ENCODE measurements at regions not wholly inside any gene's neighbourhood (a gene's known extent, or its start where the extent isn't known, plus 50 kb on each side); places are given as distances from the start of the nearest gene placed in this dataset.

GRCh38 chr5:28388428-28388827 lies 1350.0 kb upstream of the CDH9 start:
- H3K4me3 Mint-ChIP-seq = no peak overlapping the region
- ChIA-PET CTCF (no interaction called here), POLR2A (no interaction called here)
- peaks cover 8% of the 10 kb centered on the region for H3K9me3 Mint-ChIP-seq
- H3K4me1 Mint-ChIP-seq (ENCODE audit: low read depth) = no peaks in the 10 kb centered on the region
- intact Hi-C loops (cut with micrococcal nuclease) = no loop called here
- no peaks in the 10 kb centered on the region for H3K27me3 Mint-ChIP-seq
- H3K27ac Mint-ChIP-seq = no peak overlapping the region
- no peak for DNase-seq
- H3K36me3 Mint-ChIP-seq = no peaks in the 10 kb centered on the region

- intact Hi-C loops (cut with micrococcal nuclease) = no loop called here
- H3K9me3 Mint-ChIP-seq = peaks cover 13% of the 10 kb centered on the region
- no peak for DNase-seq
- H3K27me3 Mint-ChIP-seq = no peaks in the 10 kb centered on the region
- POLR2A ChIA-PET = no interaction called here
- H3K36me3 Mint-ChIP-seq = no peaks in the 10 kb centered on the region
- H3K27ac Mint-ChIP-seq = no peak overlapping the region
- H3K4me1 Mint-ChIP-seq (ENCODE audit: low read depth) = no peaks in the 10 kb centered on the region
- no peak overlapping the region for H3K4me3 Mint-ChIP-seq
- CTCF ChIA-PET = no interaction called here
These were observed 1348.3 kb upstream of the CDH9 start for GRCh38 chr5:28386712-28387111.

GRCh38 chr5:28380167-28380566 lies 1341.8 kb upstream of the CDH9 start:
- no peak for DNase-seq
- intact Hi-C loops (cut with micrococcal nuclease) = no loop called here
- Mint-ChIP-seq H3K9me3 (peaks cover 30% of the 10 kb centered on the region), H3K36me3 (no peaks in the 10 kb centered on the region), H3K4me1 (ENCODE audit: low read depth) (no peaks in the 10 kb centered on the region), H3K27me3 (no peaks in the 10 kb centered on the region), H3K4me3 (no peak overlapping the region), H3K27ac (no peak overlapping the region)
- POLR2A ChIA-PET = no interaction called here
- CTCF ChIA-PET = no interaction called here

- intact Hi-C loops (cut with micrococcal nuclease) = no loop called here
- H3K27me3 Mint-ChIP-seq = no peaks in the 10 kb centered on the region
- POLR2A ChIA-PET = no interaction called here
- DNase-seq = no peak
- H3K36me3 Mint-ChIP-seq = no peaks in the 10 kb centered on the region
- H3K27ac Mint-ChIP-seq = no peak overlapping the region
- CTCF ChIA-PET = no interaction called here
- no peaks in the 10 kb centered on the region for H3K4me1 Mint-ChIP-seq (ENCODE audit: low read depth)
- no peak overlapping the region for H3K4me3 Mint-ChIP-seq
- peaks cover 26% of the 10 kb centered on the region for H3K9me3 Mint-ChIP-seq
These were observed 1336.1 kb upstream of the CDH9 start for GRCh38 chr5:28374492-28374967.

- Mint-ChIP-seq H3K9me3 (peaks cover 20% of the 10 kb centered on the region), H3K4me3 (no peak overlapping the region), H3K27me3 (no peaks in the 10 kb centered on the region), H3K27ac (no peak overlapping the region), H3K36me3 (no peaks in the 10 kb centered on the region), H3K4me1 (ENCODE audit: low read depth) (no peaks in the 10 kb centered on the region)
- ChIA-PET POLR2A (no interaction called here), CTCF (no interaction called here)
- intact Hi-C loops (cut with micrococcal nuclease) = no loop called here
- no peak for DNase-seq
These were observed 1332.5 kb upstream of the CDH9 start for GRCh38 chr5:28370896-28371295.

- Mint-ChIP-seq H3K4me1 (ENCODE audit: low read depth) (no peaks in the 10 kb centered on the region), H3K27ac (no peak overlapping the region), H3K36me3 (no peaks in the 10 kb centered on the region), H3K27me3 (no peaks in the 10 kb centered on the region), H3K4me3 (no peak overlapping the region), H3K9me3 (peaks cover 13% of the 10 kb centered on the region)
- ChIA-PET POLR2A (no interaction called here), CTCF (no interaction called here)
- intact Hi-C loops (cut with micrococcal nuclease) = no loop called here
- no peak for DNase-seq
These were observed 1331.0 kb upstream of the CDH9 start for GRCh38 chr5:28369418-28369817.

GRCh38 chr5:28355831-28356230 lies 1317.4 kb upstream of the CDH9 start:
- intact Hi-C loops (cut with micrococcal nuclease) = no loop called here
- no peaks in the 10 kb centered on the region for H3K27me3 Mint-ChIP-seq
- no peak overlapping the region for H3K4me3 Mint-ChIP-seq
- no peak for DNase-seq
- H3K4me1 Mint-ChIP-seq (ENCODE audit: low read depth) = no peaks in the 10 kb centered on the region
- CTCF ChIA-PET = no interaction called here
- no peak overlapping the region for H3K27ac Mint-ChIP-seq
- H3K9me3 Mint-ChIP-seq = peaks cover 32% of the 10 kb centered on the region
- POLR2A ChIA-PET = no interaction called here
- H3K36me3 Mint-ChIP-seq = no peaks in the 10 kb centered on the region

- ChIA-PET POLR2A (no interaction called here), CTCF (no interaction called here)
- H3K4me1 Mint-ChIP-seq (ENCODE audit: low read depth) = no peaks in the 10 kb centered on the region
- H3K4me3 Mint-ChIP-seq = no peak overlapping the region
- H3K9me3 Mint-ChIP-seq = peaks cover 21% of the 10 kb centered on the region
- H3K27ac Mint-ChIP-seq = no peak overlapping the region
- no peaks in the 10 kb centered on the region for H3K27me3 Mint-ChIP-seq
- DNase-seq = no peak
- intact Hi-C loops (cut with micrococcal nuclease) = loop anchor here (10.0 kb wide), 1 partner anchor 418 kb away; no protein-coding TSS in a partner anchor
- no peaks in the 10 kb centered on the region for H3K36me3 Mint-ChIP-seq
These were observed 1308.3 kb upstream of the CDH9 start for GRCh38 chr5:28346696-28347095.

- H3K4me1 Mint-ChIP-seq (ENCODE audit: low read depth) = no peaks in the 10 kb centered on the region
- peaks cover 11% of the 10 kb centered on the region for H3K9me3 Mint-ChIP-seq
- DNase-seq = no peak
- no peaks in the 10 kb centered on the region for H3K27me3 Mint-ChIP-seq
- CTCF ChIA-PET = interaction anchor here (0.8 to 1.2 kb wide), 2 partner anchors 389 to 422 kb away, joined by 3 read pairs; no protein-coding TSS in a partner anchor
- no peak overlapping the region for H3K27ac Mint-ChIP-seq
- intact Hi-C loops (cut with micrococcal nuclease) = loop anchor here (10.0 kb wide), 1 partner anchor 420 kb away; no protein-coding TSS in a partner anchor
- POLR2A ChIA-PET = no interaction called here
- no peaks in the 10 kb centered on the region for H3K36me3 Mint-ChIP-seq
- H3K4me3 Mint-ChIP-seq = no peak overlapping the region
These were observed 1306.5 kb upstream of the CDH9 start for GRCh38 chr5:28344836-28345433.

- H3K27ac Mint-ChIP-seq = no peak overlapping the region
- H3K36me3 Mint-ChIP-seq = no peaks in the 10 kb centered on the region
- no peak for DNase-seq
- POLR2A ChIA-PET = no interaction called here
- peaks cover 23% of the 10 kb centered on the region for H3K9me3 Mint-ChIP-seq
- no peaks in the 10 kb centered on the region for H3K27me3 Mint-ChIP-seq
- CTCF ChIA-PET = no interaction called here
- no peaks in the 10 kb centered on the region for H3K4me1 Mint-ChIP-seq (ENCODE audit: low read depth)
- H3K4me3 Mint-ChIP-seq = no peak overlapping the region
- intact Hi-C loops (cut with micrococcal nuclease) = no loop called here
These were observed 1290.8 kb upstream of the CDH9 start for GRCh38 chr5:28329176-28329575.

- intact Hi-C loops (cut with micrococcal nuclease) = no loop called here
- H3K27ac Mint-ChIP-seq = no peak overlapping the region
- no peaks in the 10 kb centered on the region for H3K27me3 Mint-ChIP-seq
- DNase-seq = no peak
- H3K36me3 Mint-ChIP-seq = no peaks in the 10 kb centered on the region
- ChIA-PET CTCF (no interaction called here), POLR2A (no interaction called here)
- no peaks in the 10 kb centered on the region for H3K4me1 Mint-ChIP-seq (ENCODE audit: low read depth)
- peaks cover 25% of the 10 kb centered on the region for H3K9me3 Mint-ChIP-seq
- H3K4me3 Mint-ChIP-seq = no peak overlapping the region
These were observed 1290.3 kb upstream of the CDH9 start for GRCh38 chr5:28328681-28329080.

- Mint-ChIP-seq H3K27ac (no peak overlapping the region), H3K27me3 (no peaks in the 10 kb centered on the region), H3K4me3 (no peak overlapping the region), H3K36me3 (no peaks in the 10 kb centered on the region), H3K4me1 (ENCODE audit: low read depth) (no peaks in the 10 kb centered on the region), H3K9me3 (peaks cover 11% of the 10 kb centered on the region)
- intact Hi-C loops (cut with micrococcal nuclease) = no loop called here
- ChIA-PET CTCF (no interaction called here), POLR2A (no interaction called here)
- DNase-seq = no peak
These were observed 1285.8 kb upstream of the CDH9 start for GRCh38 chr5:28324174-28324573.

GRCh38 chr5:28313953-28314352 lies 1275.6 kb upstream of the CDH9 start:
- Mint-ChIP-seq H3K27ac (no peak overlapping the region), H3K27me3 (no peaks in the 10 kb centered on the region), H3K9me3 (peaks cover 31% of the 10 kb centered on the region), H3K36me3 (no peaks in the 10 kb centered on the region), H3K4me3 (no peak overlapping the region), H3K4me1 (ENCODE audit: low read depth) (no peaks in the 10 kb centered on the region)
- POLR2A ChIA-PET = no interaction called here
- intact Hi-C loops (cut with micrococcal nuclease) = no loop called here
- DNase-seq = no peak
- CTCF ChIA-PET = no interaction called here

All from activated CD4-positive, alpha-beta memory T cell treated with anti-CD3 and anti-CD28 coated beads for 36 hours (primary cell).